ENCODE measurements at regions not wholly inside any gene's neighbourhood (a gene's known extent, or its start where the extent isn't known, plus 50 kb on each side); places are given as distances from the start of the nearest gene placed in this dataset.
"Not testable (repeated sequence)": the region's sequence is repeated elsewhere in the genome, so short reads cannot be mapped to it uniquely, and the experiment has no call there.

- not testable (repeated sequence) for H3K4me2 ChIP-seq; H3K4me1 ChIP-seq (ENCODE audit: low read depth, poor library complexity, severe bottlenecking); H4K20me1 ChIP-seq (ENCODE audit: insufficient read depth)
These were observed 205.0 kb downstream of the TMEM121 start for GRCh38 chr14:105731221-105731985.

GRCh38 chr14:105733081-105734065, 207.0 kb downstream of the TMEM121 start:
- Histone ChIP-seq H3K4me3 (IDR thresholded peaks at IDR 0.05; ENCODE audit: insufficient read depth, low read depth, low read length) (no peak overlapping the region), H2AFZ (ENCODE audit: low read depth) (no peak overlapping the region), H3K9ac (no peak overlapping the region), H3K36me3 (ENCODE audit: insufficient read depth) (no peaks in the 10 kb centered on the region), H4K20me1 (ENCODE audit: insufficient read depth) (no peaks in the 10 kb centered on the region), H3K79me2 (ENCODE audit: insufficient read depth, low read depth) (no peaks in the 10 kb centered on the region), H3K4me2 (no peak overlapping the region), H3K27me3 (ENCODE audit: insufficient read depth, low read depth) (no peaks in the 10 kb centered on the region), H3K27ac (no peak overlapping the region), H3K4me1 (ENCODE audit: low read depth, poor library complexity, severe bottlenecking) (no peaks in the 10 kb centered on the region)
- no peak for TF ChIP-seq CTCF (conservative IDR thresholded peaks at IDR 0.05; ENCODE audit: low read depth, low read length)

More at GRCh38 chr14:105731221-105731985, 205.0 kb downstream of the TMEM121 start:
- not testable (repeated sequence) for H3K79me2 ChIP-seq (ENCODE audit: insufficient read depth, low read depth); H3K9ac ChIP-seq; H3K36me3 ChIP-seq (ENCODE audit: insufficient read depth); H3K4me3 ChIP-seq (IDR thresholded peaks at IDR 0.05; ENCODE audit: insufficient read depth, low read depth, low read length); H3K27me3 ChIP-seq (ENCODE audit: insufficient read depth, low read depth); H3K27ac ChIP-seq; H2AFZ ChIP-seq (ENCODE audit: low read depth)

GRCh38 chr14:105734241-105734640, 207.9 kb downstream of the TMEM121 start:
- H3K27me3 ChIP-seq (ENCODE audit: insufficient read depth, low read depth); H4K20me1 ChIP-seq (ENCODE audit: insufficient read depth); H2AFZ ChIP-seq (ENCODE audit: low read depth); H3K4me3 ChIP-seq (IDR thresholded peaks at IDR 0.05; ENCODE audit: insufficient read depth, low read depth, low read length); H3K4me1 ChIP-seq (ENCODE audit: low read depth, poor library complexity, severe bottlenecking); H3K79me2 ChIP-seq (ENCODE audit: insufficient read depth, low read depth); H3K9ac ChIP-seq; H3K4me2 ChIP-seq; H3K36me3 ChIP-seq (ENCODE audit: insufficient read depth); H3K27ac ChIP-seq: not testable (repeated sequence)

GRCh38 chr14:105736331-105736730, 209.9 kb downstream of the TMEM121 start:
- not testable (repeated sequence) for H3K4me1 ChIP-seq (ENCODE audit: low read depth, poor library complexity, severe bottlenecking); H3K4me3 ChIP-seq (IDR thresholded peaks at IDR 0.05; ENCODE audit: insufficient read depth, low read depth, low read length); H3K36me3 ChIP-seq (ENCODE audit: insufficient read depth); H2AFZ ChIP-seq (ENCODE audit: low read depth); H3K4me2 ChIP-seq; H3K27me3 ChIP-seq (ENCODE audit: insufficient read depth, low read depth); H3K9ac ChIP-seq; H3K79me2 ChIP-seq (ENCODE audit: insufficient read depth, low read depth); H4K20me1 ChIP-seq (ENCODE audit: insufficient read depth); H3K27ac ChIP-seq

GRCh38 chr14:105737504-105738246, 211.3 kb downstream of the TMEM121 start:
- H3K4me3 ChIP-seq (IDR thresholded peaks at IDR 0.05; ENCODE audit: insufficient read depth, low read depth, low read length), result no peak overlapping the region
- H2AFZ ChIP-seq (ENCODE audit: low read depth), result no peak overlapping the region
- no peak for TF ChIP-seq CTCF (conservative IDR thresholded peaks at IDR 0.05; ENCODE audit: low read depth, low read length)
- H3K36me3 ChIP-seq (ENCODE audit: insufficient read depth), result no peaks in the 10 kb centered on the region
- no peak overlapping the region for H3K27ac ChIP-seq
- no peaks in the 10 kb centered on the region for H3K4me1 ChIP-seq (ENCODE audit: low read depth, poor library complexity, severe bottlenecking)
- H3K27me3 ChIP-seq (ENCODE audit: insufficient read depth, low read depth), result no peaks in the 10 kb centered on the region
- no peak overlapping the region for H3K9ac ChIP-seq
- no peak overlapping the region for H3K4me2 ChIP-seq
- H3K79me2 ChIP-seq (ENCODE audit: insufficient read depth, low read depth), result no peaks in the 10 kb centered on the region
- H4K20me1 ChIP-seq (ENCODE audit: insufficient read depth), result no peaks in the 10 kb centered on the region
